T-helper 1 cell treated with Interleukin-12 subunit alpha and Interleukin-12 subunit beta and Interleukin-4 antibody, amounts not matched to agents 30 ng/mL and 1 ng/mL, for 36 hours (primary cell): ENCODE measurements at regions not wholly inside any gene's neighbourhood (a gene's known extent, or its start where the extent isn't known, plus 50 kb on each side); places are given as distances from the start of the nearest gene placed in this dataset.

ENCODE experiments used
- intact Hi-C: fragments of 100-400 bp; cut with micrococcal nuclease; formaldehyde crosslinking; loops from one replicate; pipeline ENCODE4 v1.15.1; 2024

DNA sequence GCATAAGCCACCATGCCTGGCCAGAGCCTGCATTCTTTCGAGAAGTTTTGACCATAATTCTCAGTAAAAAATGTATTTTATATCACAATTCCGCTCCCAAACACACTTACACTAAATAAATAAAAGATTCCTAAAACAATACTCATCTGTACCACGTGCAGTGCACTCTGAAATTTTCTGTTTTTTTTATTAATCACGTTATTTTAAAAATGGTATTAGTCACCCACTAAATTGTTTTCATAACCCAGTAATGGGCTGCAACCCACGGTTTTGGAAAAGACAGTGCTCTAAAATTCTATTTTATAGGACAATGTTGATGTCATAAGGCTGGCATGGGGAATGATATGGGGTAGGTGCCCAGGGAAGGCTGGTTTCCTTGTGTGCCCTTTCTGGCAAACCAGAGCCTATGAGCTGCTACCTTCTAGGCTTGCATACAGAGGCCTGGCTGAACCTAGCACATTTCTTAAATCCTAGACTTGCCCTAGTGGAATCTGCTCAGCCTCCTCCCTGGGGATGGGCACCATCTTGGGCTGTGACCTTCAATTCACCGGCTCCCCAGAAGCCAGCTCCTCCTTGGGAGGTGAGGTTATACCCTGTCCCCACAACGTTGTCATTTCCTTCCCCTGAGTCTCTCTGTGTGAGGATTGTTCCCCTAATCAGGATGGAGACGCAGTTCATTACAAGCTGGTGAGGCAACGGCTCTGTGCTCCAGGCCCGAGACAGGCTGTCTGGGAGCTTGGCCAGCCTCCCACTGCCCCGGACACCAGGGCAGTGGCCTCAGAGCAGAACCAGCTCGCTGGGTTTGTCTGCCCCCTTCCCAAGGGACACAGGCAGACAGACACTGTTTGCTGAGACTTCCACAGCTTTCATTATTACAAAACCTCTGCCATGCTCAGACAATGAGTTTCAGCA is 116.5 kb upstream of the NAV2 start:
- intact Hi-C loops: no loop called here

DNA sequence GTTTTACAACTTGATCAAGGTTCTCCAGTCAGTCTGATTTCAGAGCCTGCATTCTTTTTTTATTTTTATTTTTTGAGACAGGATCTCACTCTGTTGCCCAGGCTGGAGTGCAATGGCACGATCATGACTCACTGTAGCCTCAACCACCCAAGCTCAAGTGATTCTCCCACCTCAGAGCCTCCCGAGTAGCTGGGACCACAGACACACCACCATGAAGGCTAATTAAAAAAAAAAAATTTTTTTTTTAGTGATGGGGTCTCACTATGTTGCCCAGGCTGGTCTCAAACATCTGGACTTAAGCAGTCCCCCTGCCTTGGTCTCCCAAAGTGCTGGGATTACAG is 117.2 kb upstream of the NAV2 start:
- intact Hi-C loops: no loop called here

DNA sequence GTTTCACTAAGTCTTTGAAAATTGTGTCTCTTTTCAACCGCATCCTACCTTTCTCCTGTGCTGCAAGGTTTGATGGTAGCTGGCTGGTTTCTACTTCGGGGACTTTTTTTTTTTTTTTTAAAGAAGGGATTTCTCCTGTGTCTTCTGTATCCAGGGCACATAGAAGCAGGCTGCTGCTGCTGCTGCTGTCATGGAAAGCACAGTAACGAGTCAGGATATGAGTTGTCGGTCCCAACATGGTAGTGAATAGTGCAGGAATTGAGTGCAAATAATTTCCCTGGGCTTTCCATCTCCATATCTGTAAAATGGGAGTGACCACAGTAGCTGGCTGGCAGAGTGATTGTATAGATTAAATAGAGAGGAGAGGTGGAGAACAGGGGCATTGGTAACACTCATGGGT is 118.3 kb upstream of the NAV2 start:
- intact Hi-C loops: no loop called here

DNA sequence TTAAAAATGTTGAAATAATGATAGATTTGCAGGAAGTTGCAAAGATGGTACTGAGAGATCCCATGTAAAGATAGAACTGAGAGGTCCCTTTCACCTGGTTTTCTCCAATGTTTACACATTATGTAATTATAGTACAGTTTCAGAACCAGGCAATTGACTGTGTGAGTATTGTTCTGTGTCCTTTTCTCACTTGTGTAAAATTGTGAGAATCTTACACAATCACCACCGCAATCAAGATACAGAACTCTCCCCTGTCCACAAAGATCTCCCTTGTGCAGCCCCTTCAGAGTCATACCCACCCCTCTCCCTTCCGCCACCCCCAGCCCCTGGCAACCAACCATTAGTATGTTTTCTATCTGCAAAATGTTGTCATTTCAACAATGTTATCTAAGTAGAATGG is 119.8 kb upstream of the NAV2 start:
- intact Hi-C loops: no loop called here

DNA sequence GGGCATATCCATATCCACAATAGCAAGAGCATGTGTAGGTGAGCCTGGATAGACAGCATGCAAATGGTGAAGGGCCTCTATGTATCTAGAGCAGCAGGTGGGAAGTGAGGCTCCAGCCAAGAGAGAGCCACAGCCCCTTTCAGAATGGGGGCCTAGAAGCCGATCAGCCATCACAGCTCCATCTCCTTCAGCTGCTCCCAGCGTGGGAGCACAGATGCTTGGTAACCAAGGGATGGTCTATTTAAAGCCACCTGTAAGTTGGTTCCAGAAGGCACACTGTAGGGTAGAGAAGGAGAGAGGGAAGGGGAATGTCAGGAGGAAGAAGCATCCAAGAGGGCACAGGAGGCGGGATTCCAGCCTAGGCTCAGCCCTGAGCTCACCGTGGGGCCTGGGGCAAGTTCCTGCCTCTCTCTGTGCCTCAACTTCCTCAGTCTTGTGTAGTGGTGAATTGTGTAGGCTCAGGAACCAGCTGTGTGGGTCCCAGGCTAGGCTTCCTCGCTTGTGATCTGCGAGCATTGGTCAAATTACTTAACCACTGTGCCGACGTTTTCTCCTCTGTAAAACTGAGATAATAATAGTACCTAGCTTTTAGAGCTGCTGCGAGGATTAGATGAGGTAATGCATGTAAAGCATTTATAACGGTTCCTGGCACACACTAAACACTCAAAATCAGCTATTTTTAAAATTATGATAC is 122.9 kb upstream of the NAV2 start:
- intact Hi-C loops: no loop called here

DNA sequence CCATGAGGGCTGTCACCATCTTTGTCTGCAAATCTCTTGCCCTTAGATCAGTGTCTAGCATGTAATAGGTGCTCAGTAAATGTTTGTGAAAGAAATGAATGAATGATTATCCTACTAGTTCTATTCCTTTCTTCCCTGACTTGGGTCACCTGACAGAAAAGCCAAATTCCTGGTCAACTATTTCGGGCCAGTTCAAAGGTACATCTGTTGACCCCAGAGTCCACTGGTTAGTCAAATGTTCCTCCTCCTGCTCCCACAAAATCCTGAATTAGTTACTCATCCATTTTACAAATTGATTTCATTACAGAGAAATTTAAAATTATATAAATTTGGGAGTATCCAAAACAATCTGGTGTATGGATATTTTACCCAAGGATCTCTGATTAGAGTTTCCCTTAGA is 124.7 kb upstream of the NAV2 start:
- intact Hi-C loops: no loop called here

DNA sequence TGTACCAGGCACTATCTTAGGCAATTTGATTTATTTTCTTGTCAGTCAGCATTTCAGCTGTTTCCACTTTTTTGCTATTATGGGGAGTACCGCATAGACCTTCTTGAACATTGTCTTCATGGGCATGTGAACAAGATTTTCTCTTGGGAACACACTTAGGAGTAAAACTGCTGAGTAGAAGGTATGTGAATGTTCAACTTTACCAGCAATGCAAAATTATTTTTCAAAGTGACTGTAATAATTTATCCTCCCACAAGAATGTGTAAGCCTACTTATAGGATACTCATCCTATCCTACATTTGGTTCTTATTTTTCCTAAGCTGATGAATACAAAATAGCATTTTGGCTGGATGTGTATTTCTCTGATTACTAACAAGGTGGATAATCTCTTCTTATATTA is 132.0 kb upstream of the NAV2 start:
- intact Hi-C loops: no loop called here

DNA sequence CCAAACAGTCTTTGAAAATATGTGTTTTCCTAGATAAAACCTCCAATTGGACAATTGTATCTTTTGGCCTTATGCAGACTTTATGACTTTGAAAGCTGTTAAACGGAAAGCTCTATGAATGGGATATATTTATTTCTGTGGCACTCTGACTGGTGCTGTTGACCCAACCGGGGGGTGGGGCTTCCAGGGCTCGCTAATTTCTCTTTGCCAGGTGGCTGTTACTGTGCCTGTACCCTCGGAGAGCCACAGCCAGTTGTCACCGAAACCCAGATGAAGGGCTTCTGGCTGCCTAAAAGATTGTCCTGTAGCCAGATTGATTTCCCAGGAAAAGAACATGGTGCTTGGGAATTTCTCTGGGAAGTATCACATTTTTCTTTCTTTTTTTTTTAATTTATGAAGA is 132.7 kb upstream of the NAV2 start:
- intact Hi-C loops: no loop called here

DNA sequence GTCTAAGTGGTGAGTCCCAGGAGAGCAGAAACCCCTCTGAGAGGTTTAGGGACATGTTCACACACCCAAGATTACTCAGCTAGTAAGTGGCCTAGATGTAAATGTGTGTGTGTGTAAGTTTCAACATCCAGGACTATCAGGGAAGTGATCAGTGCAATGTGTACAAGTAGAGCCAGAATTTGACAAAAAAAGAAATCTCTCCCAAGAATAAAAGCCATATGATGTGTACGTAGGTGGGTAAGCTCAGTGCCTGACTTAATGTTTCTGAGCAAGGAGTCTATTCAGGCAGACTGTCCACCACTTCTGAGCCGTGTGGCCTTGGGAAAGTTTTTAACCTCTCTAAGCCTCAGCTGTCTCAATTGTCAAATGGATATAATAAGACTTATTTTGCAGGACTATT is 133.8 kb upstream of the NAV2 start:
- intact Hi-C loops: no loop called here

DNA sequence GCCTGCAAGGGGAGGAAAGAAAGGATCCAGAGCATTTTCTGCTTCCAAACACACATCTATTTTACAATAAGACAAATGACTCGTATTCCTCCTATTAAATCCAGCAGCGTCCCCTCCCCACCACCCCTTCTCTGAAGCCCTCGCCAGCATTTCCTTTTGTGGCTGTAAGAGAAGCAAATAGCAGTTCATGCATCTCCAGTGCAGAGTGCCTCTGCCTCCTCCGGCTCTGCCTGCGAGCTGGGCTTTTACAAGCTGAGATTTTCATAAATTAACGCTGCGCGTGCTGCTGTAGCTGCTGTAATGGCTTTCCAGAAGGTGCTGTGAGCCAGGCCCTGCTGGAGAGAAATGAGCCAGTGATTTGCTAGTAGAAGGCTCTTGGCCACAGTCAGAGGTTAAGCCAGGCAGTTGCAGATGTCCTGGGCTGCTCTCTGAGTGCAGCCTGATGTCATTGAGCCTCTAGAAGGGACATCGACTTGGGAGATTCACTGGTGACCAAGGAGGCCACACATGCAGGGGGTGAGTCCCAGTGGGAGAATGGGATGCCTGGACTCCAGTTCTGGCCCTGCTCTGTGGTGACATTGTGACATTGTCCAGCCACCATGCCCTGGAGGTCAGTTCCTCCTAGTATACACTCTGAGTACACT is 134.5 kb upstream of the NAV2 start:
- intact Hi-C loops: no loop called here

DNA sequence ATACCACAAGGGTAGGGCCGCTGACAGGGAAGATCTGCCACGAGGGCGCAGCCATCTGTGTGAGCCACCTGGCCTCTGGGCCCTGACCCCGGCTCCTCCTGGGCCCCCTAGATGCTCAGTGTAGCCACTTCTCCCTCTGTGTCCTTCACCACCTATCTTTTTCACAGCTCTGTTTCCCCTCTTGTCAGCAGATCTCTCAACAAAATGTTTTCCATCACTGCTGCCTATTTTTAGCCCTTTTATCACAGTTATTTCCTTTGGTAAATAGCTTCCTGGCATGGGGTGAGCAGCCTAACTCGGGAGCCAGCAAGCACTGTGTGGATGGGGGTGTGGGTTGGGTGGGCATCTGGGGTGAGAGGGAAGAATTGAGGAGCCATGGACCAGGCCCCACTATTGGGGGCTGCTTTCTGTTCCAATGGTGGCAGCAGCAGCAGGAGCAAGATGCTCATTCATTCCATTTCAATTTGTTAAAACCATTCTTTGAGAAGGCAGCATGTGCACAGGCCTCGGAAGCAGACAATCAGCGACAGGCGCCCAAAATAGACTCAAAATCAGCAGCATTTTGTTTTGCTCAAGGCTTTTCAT is 135.2 kb upstream of the NAV2 start:
- intact Hi-C loops: no loop called here

DNA sequence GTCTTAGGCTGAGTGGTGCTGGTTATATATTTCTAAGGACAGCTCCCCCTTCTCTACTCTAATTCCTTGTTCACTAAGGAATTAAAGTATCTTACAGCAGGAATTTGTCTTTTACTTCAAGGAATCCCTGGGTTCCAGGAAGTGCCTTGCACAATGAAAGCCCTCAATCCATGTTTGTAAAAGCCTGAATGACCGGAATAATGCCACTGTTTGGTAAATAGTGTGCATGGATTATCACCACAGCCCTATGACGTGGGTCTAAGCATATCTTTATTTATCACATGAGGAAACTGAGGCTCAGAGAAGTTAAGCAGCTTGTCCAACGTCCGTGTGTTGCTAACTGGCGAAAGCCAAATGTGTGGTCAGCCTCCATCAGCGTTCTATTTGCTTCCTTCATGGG is 135.7 kb upstream of the NAV2 start:
- intact Hi-C loops: no loop called here

DNA sequence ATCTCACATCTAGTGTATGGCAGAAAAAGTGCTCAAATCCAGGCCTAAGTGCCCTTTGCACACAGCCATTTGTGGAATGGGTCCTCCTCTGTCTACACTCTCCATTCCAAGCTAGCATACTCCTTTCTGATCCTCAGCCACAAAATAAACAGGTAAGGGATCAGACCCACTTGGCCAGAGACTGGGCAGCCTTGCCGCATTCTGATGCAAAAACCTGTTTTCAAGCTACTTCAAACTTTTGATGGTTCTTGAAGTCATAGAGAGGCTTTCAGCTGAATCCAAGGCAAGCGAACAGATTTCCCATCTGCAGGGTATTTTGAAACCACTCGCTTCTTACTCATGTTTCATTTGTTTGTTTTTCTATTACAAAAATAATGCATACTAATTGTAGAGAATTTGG is 136.6 kb upstream of the NAV2 start:
- intact Hi-C loops: no loop called here

DNA sequence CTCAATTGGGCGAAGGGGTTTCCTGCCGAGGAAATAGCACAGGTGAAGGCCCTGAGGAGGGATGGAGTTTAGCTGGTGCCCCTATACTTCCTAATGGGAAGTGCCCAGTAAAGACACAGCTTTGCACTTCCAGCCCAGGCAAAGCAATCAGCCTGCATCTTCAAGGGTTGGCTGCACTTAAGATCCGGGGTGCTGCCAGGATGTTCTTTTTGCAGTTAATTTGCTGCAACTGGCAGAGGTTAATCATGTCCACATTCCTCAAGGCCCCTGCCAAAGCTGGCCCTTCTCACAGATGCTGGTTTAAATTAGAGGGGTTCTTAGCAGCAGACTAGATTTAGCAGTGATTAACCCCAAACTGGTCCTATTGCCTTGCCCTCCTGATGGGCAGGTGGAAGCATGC is 137.7 kb upstream of the NAV2 start:
- intact Hi-C loops: no loop called here

DNA sequence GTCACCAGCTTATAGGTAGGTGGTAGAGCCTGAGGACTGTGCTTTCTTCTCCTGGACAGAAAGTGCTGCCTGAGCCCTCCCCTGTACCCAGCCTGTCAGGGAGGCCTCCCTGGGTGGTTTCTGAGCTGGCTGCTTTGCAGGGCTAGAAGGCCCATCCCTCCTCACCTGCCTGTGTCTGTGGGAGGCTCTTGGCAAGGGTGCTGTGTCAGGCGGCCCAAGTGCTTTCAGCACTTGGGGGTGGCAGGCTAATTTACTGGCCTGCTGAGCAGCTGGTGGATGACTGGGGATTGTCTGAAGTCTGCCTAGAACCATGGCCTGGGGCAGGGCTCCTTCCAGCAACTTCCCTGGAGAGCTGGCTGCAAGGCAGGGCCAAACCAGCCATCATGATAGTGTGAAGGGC is 139.0 kb upstream of the NAV2 start:
- intact Hi-C loops: no loop called here

DNA sequence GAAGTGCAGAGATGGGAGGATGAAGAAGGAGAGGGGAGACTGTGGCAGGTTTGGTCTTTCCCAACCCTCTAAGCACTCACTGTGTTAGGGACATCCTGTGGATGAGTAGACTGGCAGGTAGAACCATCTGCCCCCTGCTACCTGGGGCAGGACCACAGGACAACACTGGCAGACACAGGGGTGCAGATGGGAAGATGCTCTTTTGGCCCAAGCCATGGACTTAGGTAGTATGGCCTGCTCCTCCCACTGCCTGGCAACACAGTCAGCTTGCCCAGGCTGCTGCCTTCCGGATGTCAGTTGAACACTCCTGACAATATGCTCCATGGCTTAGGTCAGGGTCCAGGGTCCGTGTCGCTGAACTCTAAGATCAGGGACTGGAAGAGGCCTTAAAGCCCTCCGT is 140.7 kb upstream of the NAV2 start:
- intact Hi-C loops: no loop called here

DNA sequence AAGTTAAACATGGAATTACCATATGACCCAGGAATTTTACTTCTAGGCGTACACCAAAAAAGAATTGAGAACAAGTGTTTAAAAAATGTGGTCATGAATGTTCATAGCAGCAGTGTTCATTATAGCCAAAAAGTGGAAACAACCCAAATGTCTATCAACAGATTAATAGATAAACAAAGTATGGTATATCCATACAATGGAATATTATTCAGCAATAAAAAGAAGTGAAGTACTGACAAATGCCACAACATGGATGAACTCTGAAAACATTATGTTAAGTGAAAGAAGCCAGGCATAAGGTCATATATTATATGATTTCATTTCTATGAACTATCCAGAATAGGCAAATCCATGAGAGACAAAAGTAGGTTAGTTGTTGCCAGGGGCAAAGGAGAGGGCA is 141.7 kb upstream of the NAV2 start:
- intact Hi-C loops: no loop called here

DNA sequence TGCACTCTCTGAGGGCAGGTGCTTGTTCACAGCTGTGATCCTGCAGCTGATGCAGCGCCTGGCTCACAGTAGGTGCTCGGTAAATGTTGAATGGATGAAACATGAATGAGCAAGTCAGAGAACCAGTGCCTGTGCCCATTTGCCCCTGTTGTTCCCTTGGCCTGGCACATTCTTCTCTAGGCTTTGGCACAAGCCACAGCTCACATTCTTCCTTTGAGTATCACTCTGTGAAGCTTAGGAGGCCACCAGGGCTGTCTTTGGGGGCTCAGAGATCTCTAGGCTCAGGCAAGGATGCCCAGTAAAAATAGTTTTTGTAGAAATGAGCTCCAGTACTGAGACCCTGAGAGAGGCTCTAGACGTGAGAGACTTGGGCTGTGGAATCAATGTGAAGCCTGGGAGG is 144.6 kb upstream of the NAV2 start:
- intact Hi-C loops: no loop called here

DNA sequence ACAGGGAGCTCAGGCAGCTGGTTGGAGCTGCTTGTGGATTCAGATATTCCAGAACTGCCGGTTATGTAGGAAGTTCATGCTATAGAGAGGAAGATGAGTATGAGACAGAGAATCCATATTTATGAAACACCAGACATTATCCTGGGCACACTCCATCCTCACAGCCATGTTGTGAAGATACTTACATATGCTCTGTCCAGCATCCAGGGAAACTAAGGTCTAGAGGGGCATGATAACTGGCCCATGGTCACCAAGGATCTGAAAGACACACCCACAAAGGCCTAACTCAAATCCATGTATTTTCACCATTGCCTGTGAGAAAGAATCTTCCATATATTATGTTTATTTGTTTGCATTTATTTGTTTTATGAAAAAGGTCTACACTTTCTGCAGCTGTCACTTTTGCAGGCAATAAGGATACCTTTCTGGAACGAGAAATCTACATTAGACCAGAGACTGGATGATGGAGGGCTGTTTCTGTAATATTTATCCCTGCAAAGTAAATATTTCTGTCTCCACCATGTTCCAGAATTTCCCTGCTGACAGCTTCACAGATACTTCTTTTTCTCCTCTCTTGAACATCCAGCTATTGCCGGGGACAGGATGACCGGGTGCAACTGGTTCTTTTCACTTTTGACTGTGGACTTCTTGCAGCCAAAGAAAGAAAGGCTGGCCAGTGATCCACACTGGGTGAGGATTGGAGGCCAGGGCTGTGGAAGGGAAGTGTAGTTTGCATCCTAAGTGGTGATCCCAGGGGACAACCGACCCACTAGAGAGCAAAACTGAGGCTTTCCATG is 145.9 kb upstream of the NAV2 start:
- intact Hi-C loops: no loop called here

DNA sequence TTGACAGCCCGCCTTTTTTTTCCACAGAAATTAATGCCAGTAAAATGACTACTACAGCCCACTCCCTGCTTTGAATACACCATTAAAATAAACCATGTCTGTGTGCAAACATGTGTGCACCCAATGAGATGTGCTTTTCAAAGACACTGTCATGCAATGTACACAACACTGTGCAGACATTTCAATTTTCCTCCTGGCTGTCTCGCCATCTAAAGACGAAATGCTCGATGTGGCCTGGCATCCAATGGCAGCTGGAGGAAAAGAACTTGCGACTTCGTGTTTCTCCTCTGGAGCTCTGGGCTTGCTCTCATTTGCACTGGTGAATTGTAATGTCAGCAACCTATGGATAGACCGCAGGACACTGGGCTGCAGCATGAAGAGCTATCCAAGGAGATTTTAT is 147.0 kb upstream of the NAV2 start:
- intact Hi-C loops: no loop called here

DNA sequence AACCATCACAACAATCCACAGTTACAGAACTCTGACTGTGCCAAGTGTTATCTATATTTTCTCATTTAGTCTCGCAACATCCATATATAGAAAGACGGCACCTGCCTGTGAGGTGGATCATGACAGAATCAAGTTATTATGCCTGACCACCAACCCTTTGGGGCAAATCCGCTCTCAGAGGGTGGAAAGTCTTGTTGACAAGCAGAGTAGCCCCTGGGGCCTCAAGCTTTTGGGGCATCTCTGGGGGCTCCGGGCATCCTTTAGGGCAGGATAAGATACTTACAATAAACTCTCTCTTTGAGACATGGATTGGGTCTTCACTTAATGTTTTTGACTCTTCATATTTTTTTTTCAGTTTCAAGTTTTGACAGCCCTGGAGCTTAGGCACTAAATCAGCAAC is 150.5 kb upstream of the NAV2 start:
- intact Hi-C loops: no loop called here
